Ishikawa (cell line): ENCODE measurements at regions not wholly inside any gene's neighbourhood (a gene's known extent, or its start where the extent isn't known, plus 50 kb on each side); places are given as distances from the start of the nearest gene placed in this dataset.

ENCODE experiments used
- EGR1 ChIP-seq: IDR thresholded peaks from 2 replicates; pipeline ENCODE4 v1.6.1; 2012
- RAD21 ChIP-seq: IDR thresholded peaks from 2 replicates; pipeline ENCODE4 v1.6.1; 2012; ENCODE audit warnings: low read depth
- TAF1 ChIP-seq: IDR thresholded peaks from 2 replicates; pipeline ENCODE4 v1.6.1; 2012; ENCODE audit warnings: low read depth, mild to moderate bottlenecking
- YY1 ChIP-seq: IDR thresholded peaks from 2 replicates; pipeline ENCODE4 v1.6.1; 2012; ENCODE audit warnings: low read depth
- TF ChIP-seq, protein P1 (sequence below): IDR thresholded peaks from 2 replicates; pipeline ENCODE4 v1.6.1; 2012
- TF ChIP-seq, protein P2 (sequence below): IDR thresholded peaks from 2 replicates; pipeline ENCODE4 v1.6.1; 2012; ENCODE audit warnings: low read depth, mild to moderate bottlenecking

DNA sequence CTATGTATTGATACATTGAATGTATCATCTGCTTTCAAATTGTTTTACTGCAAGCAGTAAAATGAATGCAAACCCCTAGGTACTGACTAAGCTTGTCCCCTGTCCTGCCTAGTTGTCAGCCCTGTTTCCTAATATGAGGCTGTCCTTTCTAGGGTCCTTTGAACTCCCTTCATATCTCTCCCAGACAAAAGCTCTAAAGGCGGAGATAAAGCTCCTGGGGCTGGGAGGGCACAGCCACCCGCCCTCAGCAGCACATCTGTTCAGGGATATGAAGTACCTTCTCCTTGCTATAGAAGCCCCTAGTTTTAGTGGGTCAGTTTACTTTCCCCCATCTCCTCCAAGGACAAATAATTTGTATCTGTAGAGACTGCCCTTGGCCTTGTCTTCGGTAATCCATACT lies 93.1 kb upstream of the ETS2 start:
- TF ChIP-seq, protein P1, sequence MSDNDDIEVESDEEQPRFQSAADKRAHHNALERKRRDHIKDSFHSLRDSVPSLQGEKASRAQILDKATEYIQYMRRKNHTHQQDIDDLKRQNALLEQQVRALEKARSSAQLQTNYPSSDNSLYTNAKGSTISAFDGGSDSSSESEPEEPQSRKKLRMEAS, result no peak
- TF ChIP-seq YY1 (no peak), RAD21 (no peak), TAF1 (no peak), EGR1 (no peak)
- TF ChIP-seq, protein P2, sequence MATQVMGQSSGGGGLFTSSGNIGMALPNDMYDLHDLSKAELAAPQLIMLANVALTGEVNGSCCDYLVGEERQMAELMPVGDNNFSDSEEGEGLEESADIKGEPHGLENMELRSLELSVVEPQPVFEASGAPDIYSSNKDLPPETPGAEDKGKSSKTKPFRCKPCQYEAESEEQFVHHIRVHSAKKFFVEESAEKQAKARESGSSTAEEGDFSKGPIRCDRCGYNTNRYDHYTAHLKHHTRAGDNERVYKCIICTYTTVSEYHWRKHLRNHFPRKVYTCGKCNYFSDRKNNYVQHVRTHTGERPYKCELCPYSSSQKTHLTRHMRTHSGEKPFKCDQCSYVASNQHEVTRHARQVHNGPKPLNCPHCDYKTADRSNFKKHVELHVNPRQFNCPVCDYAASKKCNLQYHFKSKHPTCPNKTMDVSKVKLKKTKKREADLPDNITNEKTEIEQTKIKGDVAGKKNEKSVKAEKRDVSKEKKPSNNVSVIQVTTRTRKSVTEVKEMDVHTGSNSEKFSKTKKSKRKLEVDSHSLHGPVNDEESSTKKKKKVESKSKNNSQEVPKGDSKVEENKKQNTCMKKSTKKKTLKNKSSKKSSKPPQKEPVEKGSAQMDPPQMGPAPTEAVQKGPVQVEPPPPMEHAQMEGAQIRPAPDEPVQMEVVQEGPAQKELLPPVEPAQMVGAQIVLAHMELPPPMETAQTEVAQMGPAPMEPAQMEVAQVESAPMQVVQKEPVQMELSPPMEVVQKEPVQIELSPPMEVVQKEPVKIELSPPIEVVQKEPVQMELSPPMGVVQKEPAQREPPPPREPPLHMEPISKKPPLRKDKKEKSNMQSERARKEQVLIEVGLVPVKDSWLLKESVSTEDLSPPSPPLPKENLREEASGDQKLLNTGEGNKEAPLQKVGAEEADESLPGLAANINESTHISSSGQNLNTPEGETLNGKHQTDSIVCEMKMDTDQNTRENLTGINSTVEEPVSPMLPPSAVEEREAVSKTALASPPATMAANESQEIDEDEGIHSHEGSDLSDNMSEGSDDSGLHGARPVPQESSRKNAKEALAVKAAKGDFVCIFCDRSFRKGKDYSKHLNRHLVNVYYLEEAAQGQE, result no peak
